SKM-1 treated with dmso at 0.1 percent for 144 hours (cell line): ENCODE measurements at regions not wholly inside any gene's neighbourhood (a gene's known extent, or its start where the extent isn't known, plus 50 kb on each side); places are given as distances from the start of the nearest gene placed in this dataset.
"Not testable (repeated sequence)": the region's sequence is repeated elsewhere in the genome, so short reads cannot be mapped to it uniquely, and the experiment has no call there.

ENCODE experiments used
- DNase-seq: peaks from one replicate; lab custom pipeline; 2025; ENCODE audit not compliant: unreplicated experiment; lab: John Stamatoyannopoulos, UW

- peak; percentile 83 for DNase-seq
Measured at GRCh38 chr21:25171438-25171837, 435.8 kb downstream of the MRPL39 start.

GRCh38 chr21:25170681-25171080, 436.6 kb downstream of the MRPL39 start:
- DNase-seq: no peak

- DNase-seq: no peak
Measured at GRCh38 chr21:25169370-25169769, 437.9 kb downstream of the MRPL39 start.

GRCh38 chr21:25166904-25167303, 440.4 kb downstream of the MRPL39 start:
- DNase-seq: not testable (repeated sequence)

GRCh38 chr21:25161571-25161970, 445.7 kb downstream of the MRPL39 start:
- no peak for DNase-seq

GRCh38 chr21:25155020-25155419, 452.3 kb downstream of the MRPL39 start:
- not testable (repeated sequence) for DNase-seq

- no peak for DNase-seq
Measured at GRCh38 chr21:25149022-25149421, 458.3 kb downstream of the MRPL39 start.

GRCh38 chr21:25139414-25139813, 467.9 kb downstream of the MRPL39 start:
- DNase-seq: no peak

GRCh38 chr21:25133939-25134338, 473.3 kb downstream of the MRPL39 start:
- DNase-seq: no peak

- no peak for DNase-seq
Measured at GRCh38 chr21:25127811-25128210, 479.5 kb downstream of the MRPL39 start.

- no peak for DNase-seq
Measured at GRCh38 chr21:25127007-25127406, 480.3 kb downstream of the MRPL39 start.

GRCh38 chr21:25126564-25126963, 480.7 kb downstream of the MRPL39 start:
- DNase-seq: no peak

GRCh38 chr21:25118648-25119047, 488.6 kb downstream of the MRPL39 start:
- no peak for DNase-seq

- no peak for DNase-seq
Measured at GRCh38 chr21:25115021-25115420, 492.3 kb downstream of the MRPL39 start.

GRCh38 chr21:25107708-25108107, 499.6 kb downstream of the MRPL39 start:
- no peak for DNase-seq

- DNase-seq: no peak
Measured at GRCh38 chr21:25103500-25104207, 503.6 kb downstream of the MRPL39 start.

GRCh38 chr21:25097648-25098047, 509.6 kb downstream of the MRPL39 start:
- DNase-seq: no peak

- no peak for DNase-seq
Measured at GRCh38 chr21:25094695-25095094, 512.6 kb downstream of the MRPL39 start.

GRCh38 chr21:25092441-25093011, 514.8 kb downstream of the MRPL39 start:
- no peak for DNase-seq

GRCh38 chr21:25081096-25081495, 526.2 kb downstream of the MRPL39 start:
- no peak for DNase-seq

GRCh38 chr21:25080661-25081060, 526.6 kb downstream of the MRPL39 start:
- no peak for DNase-seq

GRCh38 chr21:25080141-25080540, 527.1 kb downstream of the MRPL39 start:
- no peak for DNase-seq

GRCh38 chr21:25079053-25079452, 528.2 kb downstream of the MRPL39 start:
- no peak for DNase-seq
